ENCODE measurements at regions not wholly inside any gene's neighbourhood (a gene's known extent, or its start where the extent isn't known, plus 50 kb on each side); places are given as distances from the start of the nearest gene placed in this dataset.

GRCh38 chr2:204415406-204416181 is 129.7 kb upstream of the PARD3B start:
- no peak for TF ChIP-seq CTCF (IDR thresholded peaks at IDR 0.05)
- no peak for TF ChIP-seq POLR2AphosphoS5 (IDR thresholded peaks at IDR 0.05)
